SK-N-SH (cell line): ENCODE measurements at regions not wholly inside any gene's neighbourhood (a gene's known extent, or its start where the extent isn't known, plus 50 kb on each side); places are given as distances from the start of the nearest gene placed in this dataset.

Experiments used
- CTCF ChIA-PET: fragments of 300-600, 350-600 bp; formaldehyde crosslinking; extraction: SDS; loops from one replicate; lab custom pipeline; 2021; lab: Yijun Ruan, JAX
- POLR2A ChIA-PET: fragments of 350-600 bp; sonication (Branson Sonifier 250); formaldehyde crosslinking; extraction: SDS; loops from one replicate; lab custom pipeline; 2020; ENCODE audit warnings: antibody characterized with exemption, inconsistent platforms; lab: Yijun Ruan, JAX
- DNase-seq: peaks from one replicate; pipeline ENCODE4 v3.0.0; 2012
- H2AFZ ChIP-seq: fragments of 200-600 bp; sonication (generic); 2 replicates; pipeline ENCODE4 v1.8.1; 2016; ENCODE audit warnings: antibody characterized with exemption, mild to moderate bottlenecking, low read depth
- H3F3A ChIP-seq: fragments of 200-600 bp; sonication (generic); replicated peaks from 2 replicates; pipeline ENCODE3; 2016; ENCODE audit warnings: antibody characterized with exemption, mild to moderate bottlenecking; ENCODE audit not compliant: insufficient read depth
- H3K27ac ChIP-seq, 2 experiments: fragments of 200-500 bp in 1 of 2; fragments of 200-600 bp in 1 of 2; sonication (Bioruptor generic) in 1 of 2; sonication (generic), shearing (Covaris generic) in 1 of 2; 2 replicates each; pipeline versions ENCODE4 v1.5.1 to v1.6.1; 2014 to 2016; ENCODE audit warnings: low read depth in 2 of 2, inconsistent platforms in 1 of 2, low read length in 1 of 2, mild to moderate bottlenecking in 1 of 2, mixed read lengths in 1 of 2
- H3K27me3 ChIP-seq: fragments of 200-600 bp; sonication (generic), shearing (Covaris generic); 2 replicates; pipeline ENCODE4 v1.6.1; 2016; ENCODE audit warnings: mixed run types; ENCODE audit not compliant: insufficient read depth
- H3K36me3 ChIP-seq, 2 experiments: fragments of 200-500 bp in 1 of 2; fragments of 200-600 bp in 1 of 2; sonication (Bioruptor generic) in 1 of 2; sonication (generic) in 1 of 2; replicated peaks in 1 of 2; 2 replicates each; pipeline versions ENCODE3 to v1.5.1; 2014 to 2016; ENCODE audit warnings: low read length in 1 of 2, mild to moderate bottlenecking in 1 of 2; ENCODE audit not compliant: insufficient read depth in 2 of 2, control insufficient read depth in 1 of 2
- H3K4me1 ChIP-seq, 2 experiments: fragments of 200-500 bp in 1 of 2; fragments of 200-600 bp in 1 of 2; sonication (Bioruptor generic) in 1 of 2; sonication (generic), shearing (Covaris generic) in 1 of 2; 2 replicates each; pipeline versions ENCODE4 v1.5.1 to v1.6.1; 2014 to 2016; ENCODE audit warnings: low read depth in 1 of 2, low read length in 1 of 2, mixed run types in 1 of 2; ENCODE audit not compliant: insufficient read depth in 2 of 2, control insufficient read depth in 1 of 2
- H3K4me2 ChIP-seq: fragments of 200-600 bp; sonication (generic), shearing (Covaris generic); 2 replicates; pipeline ENCODE4 v1.6.1; 2017; ENCODE audit warnings: mixed run types
- H3K4me3 ChIP-seq, 2 experiments: fragments of 200-500 bp in 1 of 2; fragments of 200-600 bp in 1 of 2; sonication (Bioruptor generic) in 1 of 2; sonication (generic), shearing (Covaris generic) in 1 of 2; 2 replicates each; pipeline versions ENCODE4 v1.5.1 to v1.8.1; 2014 to 2016; ENCODE audit warnings: low read depth in 2 of 2, inconsistent platforms in 1 of 2, low read length in 1 of 2, mild to moderate bottlenecking in 1 of 2, mixed read lengths in 1 of 2, moderate library complexity in 1 of 2
- H3K79me2 ChIP-seq: fragments of 200-600 bp; sonication (generic); 2 replicates; pipeline ENCODE4 v1.8.1; 2017; ENCODE audit warnings: mild to moderate bottlenecking; ENCODE audit not compliant: insufficient read depth
- H3K9ac ChIP-seq: fragments of 200-600 bp; sonication (generic); 2 replicates; pipeline ENCODE4 v1.6.1; 2017; ENCODE audit warnings: mixed run types
- H3K9me2 ChIP-seq: fragments of 200-600 bp; sonication (generic); 2 replicates; pipeline ENCODE4 v1.6.1; 2017; ENCODE audit warnings: mixed run types
- H3K9me3 ChIP-seq: fragments of 200-600 bp; sonication (generic); 2 replicates; pipeline ENCODE4 v1.6.1; 2017; ENCODE audit warnings: mixed run types, mild to moderate bottlenecking, moderate library complexity
- H4K20me1 ChIP-seq: fragments of 200-600 bp; sonication (generic); 2 replicates; pipeline ENCODE4 v1.6.1; 2017; ENCODE audit warnings: mild to moderate bottlenecking, mixed run types; ENCODE audit not compliant: insufficient read depth
- ELF1 ChIP-seq: IDR thresholded peaks from 2 replicates; pipeline ENCODE4 v1.4.0; 2012
- EP300 ChIP-seq, 2 experiments: IDR thresholded peaks; 2 replicates each; pipeline versions ENCODE4 v1.4.0 to v1.6.1; 2012; ENCODE audit warnings: borderline replicate concordance in 1 of 2, low read depth in 1 of 2, low read length in 1 of 2
- EZH2phosphoT487 ChIP-seq: fragments of 200-600 bp; sonication (generic); IDR thresholded peaks from 2 replicates; pipeline ENCODE4 v1.6.1; 2017; ENCODE audit warnings: low read depth, mixed run types, mild to moderate bottlenecking, antibody characterized with exemption, moderate library complexity, borderline replicate concordance
- FOSL2 ChIP-seq: IDR thresholded peaks from 2 replicates; pipeline ENCODE4 v1.4.0; 2012; ENCODE audit warnings: low read depth, mild to moderate bottlenecking, moderate library complexity, borderline replicate concordance
- FOXM1 ChIP-seq: IDR thresholded peaks from 2 replicates; pipeline ENCODE4 v1.4.0; 2012; ENCODE audit warnings: low read depth, mild to moderate bottlenecking
- GABPA ChIP-seq: IDR thresholded peaks from 2 replicates; pipeline ENCODE4 v1.4.0; 2012; ENCODE audit warnings: low read depth, mild to moderate bottlenecking
- GATA2 ChIP-seq: sonication (generic); formaldehyde crosslinking; IDR thresholded peaks from 2 replicates; pipeline ENCODE4 v1.5.0; 2020; ENCODE audit warnings: mild to moderate bottlenecking, missing genetic modification reagents
- MEF2A ChIP-seq: IDR thresholded peaks from 2 replicates; pipeline ENCODE4 v1.4.0; 2012; ENCODE audit warnings: low read depth, borderline replicate concordance
- NFIC ChIP-seq: IDR thresholded peaks from 2 replicates; pipeline ENCODE4 v1.4.0; 2012; ENCODE audit warnings: borderline replicate concordance
- RCOR1 ChIP-seq: fragments of 150-350 bp; IDR thresholded peaks from 2 replicates; pipeline ENCODE4 v1.6.1; 2017; ENCODE audit warnings: antibody characterized with exemption, low read length
- SMC3 ChIP-seq: IDR thresholded peaks from 2 replicates; pipeline ENCODE4 v1.6.1; 2012; ENCODE audit warnings: low read depth, low read length, improper control_type of control experiment
- TEAD4 ChIP-seq: IDR thresholded peaks from 2 replicates; pipeline ENCODE4 v1.4.0; 2012; ENCODE audit warnings: mild to moderate bottlenecking, borderline replicate concordance; ENCODE audit not compliant: insufficient read depth
- WGBS: methylation state at CpG from one replicate; pipeline ENCODE4 v1.1.6; 2017; ENCODE audit warnings: low lambda C conversion rate; 5-methylcytosine and 5-hydroxymethylcytosine counted together
- TF ChIP-seq, protein P1 (sequence below): IDR thresholded peaks from 2 replicates; pipeline ENCODE4 v1.4.0; 2012; ENCODE audit warnings: low read depth, borderline replicate concordance
- TF ChIP-seq, protein P2 (sequence below): fragments of 150-350 bp; IDR thresholded peaks from 2 replicates; pipeline ENCODE4 v1.6.1; 2016; ENCODE audit warnings: mild to moderate bottlenecking, low read depth, low read length
- TF ChIP-seq, protein P3 (sequence below): IDR thresholded peaks from 2 replicates; pipeline ENCODE4; 2012
- TF ChIP-seq, protein P4 (sequence below): fragments of 200-600 bp; sonication (generic); IDR thresholded peaks from 2 replicates; pipeline ENCODE4 v1.6.1; 2017; ENCODE audit warnings: antibody characterized with exemption, mild to moderate bottlenecking, moderate library complexity
- TF ChIP-seq, protein P5 (sequence below): IDR thresholded peaks from 2 replicates; pipeline ENCODE4 v1.4.0; 2012; ENCODE audit warnings: low read depth, borderline replicate concordance

DNA sequence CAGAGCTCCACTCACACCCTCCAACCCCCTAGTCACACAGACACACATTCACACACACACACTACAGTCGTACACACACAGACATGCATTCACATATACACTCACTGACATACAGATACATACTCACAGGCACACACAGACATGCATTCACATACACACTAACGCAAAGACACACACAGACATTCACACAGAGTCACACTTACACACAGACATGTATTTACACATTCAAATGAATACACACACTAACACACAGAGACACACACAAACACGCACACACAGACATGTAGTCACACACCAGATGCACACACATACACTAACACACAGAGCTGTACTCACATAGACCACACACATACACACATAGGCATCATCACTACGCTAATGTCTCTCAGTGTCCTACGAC, 58.0 kb upstream of the MYL10 start:
- POLR2A ChIA-PET: no interaction called here

More for the DNA sequence above, 58.0 kb upstream of the MYL10 start:
- Histone ChIP-seq H3K4me2 (no peak overlapping the region), H3K27me3 (no peaks in the 10 kb centered on the region), H4K20me1 (no peaks in the 10 kb centered on the region), H3F3A (peaks cover 17% of the 10 kb centered on the region), H3K9me3 (no peaks in the 10 kb centered on the region), H3K36me3 (no peaks in the 10 kb centered on the region), H3K9me2 (no peaks in the 10 kb centered on the region), H3K4me3 (no peak overlapping the region), H2AFZ (no peak overlapping the region), H3K4me1 (peaks cover 0 to 6% of the 10 kb centered on the region in 2 experiments; a peak in 1 of 4 replicates), H3K79me2 (no peaks in the 10 kb centered on the region), H3K9ac (no peak overlapping the region), H3K27ac (no peak overlapping the region)
- CTCF ChIA-PET: interaction anchor here (0.6 to 4.0 kb wide), 14 partner anchors 9 to 585 kb away, joined by 3 to 12 read pairs (median 4); no protein-coding TSS in a partner anchor
- TF ChIP-seq, protein P1, sequence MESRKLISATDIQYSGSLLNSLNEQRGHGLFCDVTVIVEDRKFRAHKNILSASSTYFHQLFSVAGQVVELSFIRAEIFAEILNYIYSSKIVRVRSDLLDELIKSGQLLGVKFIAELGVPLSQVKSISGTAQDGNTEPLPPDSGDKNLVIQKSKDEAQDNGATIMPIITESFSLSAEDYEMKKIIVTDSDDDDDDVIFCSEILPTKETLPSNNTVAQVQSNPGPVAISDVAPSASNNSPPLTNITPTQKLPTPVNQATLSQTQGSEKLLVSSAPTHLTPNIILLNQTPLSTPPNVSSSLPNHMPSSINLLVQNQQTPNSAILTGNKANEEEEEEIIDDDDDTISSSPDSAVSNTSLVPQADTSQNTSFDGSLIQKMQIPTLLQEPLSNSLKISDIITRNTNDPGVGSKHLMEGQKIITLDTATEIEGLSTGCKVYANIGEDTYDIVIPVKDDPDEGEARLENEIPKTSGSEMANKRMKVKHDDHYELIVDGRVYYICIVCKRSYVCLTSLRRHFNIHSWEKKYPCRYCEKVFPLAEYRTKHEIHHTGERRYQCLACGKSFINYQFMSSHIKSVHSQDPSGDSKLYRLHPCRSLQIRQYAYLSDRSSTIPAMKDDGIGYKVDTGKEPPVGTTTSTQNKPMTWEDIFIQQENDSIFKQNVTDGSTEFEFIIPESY: no peak
- TF ChIP-seq RCOR1: no peak
- TF ChIP-seq GABPA: no peak
- TF ChIP-seq NFIC: no peak
- TF ChIP-seq, protein P2, sequence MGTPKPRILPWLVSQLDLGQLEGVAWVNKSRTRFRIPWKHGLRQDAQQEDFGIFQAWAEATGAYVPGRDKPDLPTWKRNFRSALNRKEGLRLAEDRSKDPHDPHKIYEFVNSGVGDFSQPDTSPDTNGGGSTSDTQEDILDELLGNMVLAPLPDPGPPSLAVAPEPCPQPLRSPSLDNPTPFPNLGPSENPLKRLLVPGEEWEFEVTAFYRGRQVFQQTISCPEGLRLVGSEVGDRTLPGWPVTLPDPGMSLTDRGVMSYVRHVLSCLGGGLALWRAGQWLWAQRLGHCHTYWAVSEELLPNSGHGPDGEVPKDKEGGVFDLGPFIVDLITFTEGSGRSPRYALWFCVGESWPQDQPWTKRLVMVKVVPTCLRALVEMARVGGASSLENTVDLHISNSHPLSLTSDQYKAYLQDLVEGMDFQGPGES: no peak
- TF ChIP-seq SMC3: no peak
- TF ChIP-seq MEF2A: no peak
- TF ChIP-seq, protein P3, sequence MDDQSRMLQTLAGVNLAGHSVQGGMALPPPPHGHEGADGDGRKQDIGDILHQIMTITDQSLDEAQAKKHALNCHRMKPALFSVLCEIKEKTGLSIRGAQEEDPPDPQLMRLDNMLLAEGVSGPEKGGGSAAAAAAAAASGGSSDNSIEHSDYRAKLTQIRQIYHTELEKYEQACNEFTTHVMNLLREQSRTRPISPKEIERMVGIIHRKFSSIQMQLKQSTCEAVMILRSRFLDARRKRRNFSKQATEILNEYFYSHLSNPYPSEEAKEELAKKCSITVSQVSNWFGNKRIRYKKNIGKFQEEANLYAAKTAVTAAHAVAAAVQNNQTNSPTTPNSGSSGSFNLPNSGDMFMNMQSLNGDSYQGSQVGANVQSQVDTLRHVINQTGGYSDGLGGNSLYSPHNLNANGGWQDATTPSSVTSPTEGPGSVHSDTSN: no peak
- TF ChIP-seq EP300 (IDR thresholded peaks at IDR 0.05; ENCODE audit: borderline replicate concordance in 1 of 2, low read depth in 1 of 2, low read length in 1 of 2): no peak
- TF ChIP-seq, protein P4, sequence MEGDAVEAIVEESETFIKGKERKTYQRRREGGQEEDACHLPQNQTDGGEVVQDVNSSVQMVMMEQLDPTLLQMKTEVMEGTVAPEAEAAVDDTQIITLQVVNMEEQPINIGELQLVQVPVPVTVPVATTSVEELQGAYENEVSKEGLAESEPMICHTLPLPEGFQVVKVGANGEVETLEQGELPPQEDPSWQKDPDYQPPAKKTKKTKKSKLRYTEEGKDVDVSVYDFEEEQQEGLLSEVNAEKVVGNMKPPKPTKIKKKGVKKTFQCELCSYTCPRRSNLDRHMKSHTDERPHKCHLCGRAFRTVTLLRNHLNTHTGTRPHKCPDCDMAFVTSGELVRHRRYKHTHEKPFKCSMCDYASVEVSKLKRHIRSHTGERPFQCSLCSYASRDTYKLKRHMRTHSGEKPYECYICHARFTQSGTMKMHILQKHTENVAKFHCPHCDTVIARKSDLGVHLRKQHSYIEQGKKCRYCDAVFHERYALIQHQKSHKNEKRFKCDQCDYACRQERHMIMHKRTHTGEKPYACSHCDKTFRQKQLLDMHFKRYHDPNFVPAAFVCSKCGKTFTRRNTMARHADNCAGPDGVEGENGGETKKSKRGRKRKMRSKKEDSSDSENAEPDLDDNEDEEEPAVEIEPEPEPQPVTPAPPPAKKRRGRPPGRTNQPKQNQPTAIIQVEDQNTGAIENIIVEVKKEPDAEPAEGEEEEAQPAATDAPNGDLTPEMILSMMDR: no peak
- no peak for TF ChIP-seq GATA2 (CRISPR knock-in tag)
- TF ChIP-seq FOSL2: no peak
- no peak for TF ChIP-seq ELF1
- no peak for TF ChIP-seq EZH2phosphoT487
- TF ChIP-seq, protein P5, sequence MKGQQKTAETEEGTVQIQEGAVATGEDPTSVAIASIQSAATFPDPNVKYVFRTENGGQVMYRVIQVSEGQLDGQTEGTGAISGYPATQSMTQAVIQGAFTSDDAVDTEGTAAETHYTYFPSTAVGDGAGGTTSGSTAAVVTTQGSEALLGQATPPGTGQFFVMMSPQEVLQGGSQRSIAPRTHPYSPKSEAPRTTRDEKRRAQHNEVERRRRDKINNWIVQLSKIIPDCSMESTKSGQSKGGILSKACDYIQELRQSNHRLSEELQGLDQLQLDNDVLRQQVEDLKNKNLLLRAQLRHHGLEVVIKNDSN: no peak
- TF ChIP-seq TEAD4: no peak
- no peak for TF ChIP-seq FOXM1
- DNase-seq: no peak
- 68% methylated on average over 5 of the region's 5 CpGs for WGBS
